T-helper 2 cell treated with Interferon-gamma antibody and Interleukin-4, amounts not matched to agents 5 μg/mL and 100 μg/mL, for 36 hours (primary cell): ENCODE measurements at regions not wholly inside any gene's neighbourhood (a gene's known extent, or its start where the extent isn't known, plus 50 kb on each side); places are given as distances from the start of the nearest gene placed in this dataset.

ENCODE experiments used
- DNase-seq: peaks from one replicate; pipeline ENCODE4 v3.0.0; 2021; ENCODE audit warnings: low spot score
- H3K27ac Mint-ChIP-seq: one replicate; pipeline ENCODE4 v1.8.0; 2021; ENCODE audit warnings: mild to moderate bottlenecking, mixed read lengths
- H3K27me3 Mint-ChIP-seq: one replicate; pipeline ENCODE4 v1.8.0; 2021; ENCODE audit warnings: low read depth, mixed read lengths
- H3K36me3 Mint-ChIP-seq: one replicate; pipeline ENCODE4 v1.8.0; 2021; ENCODE audit warnings: low read depth, mixed read lengths
- H3K4me1 Mint-ChIP-seq: one replicate; pipeline ENCODE4 v1.8.0; 2021; ENCODE audit warnings: low read depth, mixed read lengths
- H3K4me3 Mint-ChIP-seq: one replicate; pipeline ENCODE4 v1.8.0; 2022; ENCODE audit warnings: mild to moderate bottlenecking, moderate library complexity, mixed read lengths
- H3K9me3 Mint-ChIP-seq: one replicate; pipeline ENCODE4 v1.8.0; 2021; ENCODE audit warnings: mixed read lengths

DNA sequence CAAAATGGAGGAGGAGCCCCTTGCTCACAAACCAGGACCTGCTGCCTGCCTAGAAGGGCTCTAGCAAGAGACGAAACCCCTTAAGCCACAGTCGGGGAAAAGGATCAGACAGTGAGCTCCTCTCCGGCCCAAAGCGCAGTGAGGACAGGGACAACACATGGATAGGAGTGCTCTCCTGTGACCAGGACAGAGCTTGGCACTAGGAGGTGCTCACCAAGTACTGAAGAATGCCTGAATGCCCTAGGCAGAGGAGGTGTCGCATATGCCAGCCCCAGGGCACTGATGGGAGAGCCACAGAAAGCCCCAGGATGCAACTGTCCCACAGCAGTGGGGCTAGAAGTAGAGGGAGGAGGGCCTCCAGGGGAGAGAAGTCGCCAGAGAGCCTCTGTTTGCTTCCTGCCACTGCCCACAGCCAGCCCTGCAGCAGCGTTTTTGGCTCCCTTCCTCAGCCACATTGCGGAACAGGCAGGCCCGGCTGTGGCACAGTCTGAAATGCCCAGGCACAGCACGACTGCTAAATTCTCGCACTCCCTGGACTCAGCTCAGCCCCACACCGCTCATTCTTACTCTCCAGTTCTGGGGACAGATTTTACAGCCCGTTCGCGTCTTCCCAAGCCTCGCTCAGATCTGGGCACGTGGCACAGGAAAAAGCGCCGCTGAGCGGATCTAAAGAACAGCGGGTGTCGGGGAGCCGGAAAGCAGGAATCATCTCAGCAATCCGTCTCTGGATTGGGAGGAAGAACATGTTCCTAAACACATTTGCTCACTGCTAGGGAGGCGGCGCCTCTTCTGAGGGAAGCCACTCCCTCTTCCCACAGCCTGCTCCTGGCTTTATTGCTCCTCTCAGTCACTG, 98.7 kb upstream of the POU3F3 start:
- H3K27ac Mint-ChIP-seq: no peak overlapping the region
- H3K36me3 Mint-ChIP-seq: no peaks in the 10 kb centered on the region
- DNase-seq: no peak
- H3K4me1 Mint-ChIP-seq: no peaks in the 10 kb centered on the region
- no peak overlapping the region for H3K4me3 Mint-ChIP-seq
- H3K9me3 Mint-ChIP-seq: no peaks in the 10 kb centered on the region
- peaks cover 2% of the 10 kb centered on the region for H3K27me3 Mint-ChIP-seq

DNA sequence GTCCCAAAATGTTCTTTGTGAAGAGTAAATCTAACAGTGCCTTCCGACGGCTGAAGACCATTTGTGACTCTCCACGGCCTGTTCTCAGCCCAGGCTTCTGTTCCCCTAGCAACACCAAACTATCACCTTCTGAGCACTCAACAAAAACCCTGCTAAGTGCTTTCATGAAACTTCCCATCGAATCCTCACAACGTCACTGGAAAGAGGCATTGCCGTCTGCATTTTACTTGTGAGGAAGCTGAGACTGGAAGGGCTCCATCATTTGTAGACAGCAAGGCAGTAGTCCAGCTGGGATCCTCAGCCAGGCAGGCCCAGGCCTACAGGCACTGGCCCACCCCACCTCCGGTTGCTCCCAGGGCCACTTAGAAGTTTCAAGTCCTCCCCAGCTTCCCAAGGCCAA, 97.8 kb upstream of the POU3F3 start:
- Mint-ChIP-seq H3K36me3 (no peaks in the 10 kb centered on the region), H3K9me3 (no peaks in the 10 kb centered on the region), H3K4me3 (no peak overlapping the region), H3K4me1 (no peaks in the 10 kb centered on the region), H3K27ac (no peak overlapping the region), H3K27me3 (peaks cover 2% of the 10 kb centered on the region)
- no peak for DNase-seq

DNA sequence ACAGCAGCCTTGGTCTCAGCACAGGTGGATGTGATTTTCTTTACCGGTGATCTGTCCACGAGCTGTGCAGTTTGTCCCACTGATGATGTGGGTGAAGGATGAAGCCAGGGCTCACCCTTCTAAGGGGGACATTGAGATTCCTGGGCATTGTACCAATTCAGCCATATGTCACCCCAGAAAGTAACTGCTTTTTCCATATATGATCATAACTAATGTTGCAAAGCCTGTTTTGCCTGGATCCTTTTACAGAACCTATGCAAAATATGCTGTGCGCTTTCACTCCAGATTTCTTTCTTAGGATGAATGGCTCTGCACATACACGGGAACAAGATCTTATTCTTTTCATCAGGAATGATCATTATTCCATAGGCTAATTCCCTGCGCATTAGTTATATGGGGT, 96.9 kb upstream of the POU3F3 start:
- H3K4me1 Mint-ChIP-seq: no peaks in the 10 kb centered on the region
- DNase-seq: no peak
- no peaks in the 10 kb centered on the region for H3K9me3 Mint-ChIP-seq
- H3K4me3 Mint-ChIP-seq: no peak overlapping the region
- H3K27me3 Mint-ChIP-seq: peaks cover 2% of the 10 kb centered on the region
- H3K36me3 Mint-ChIP-seq: no peaks in the 10 kb centered on the region
- no peak overlapping the region for H3K27ac Mint-ChIP-seq

DNA sequence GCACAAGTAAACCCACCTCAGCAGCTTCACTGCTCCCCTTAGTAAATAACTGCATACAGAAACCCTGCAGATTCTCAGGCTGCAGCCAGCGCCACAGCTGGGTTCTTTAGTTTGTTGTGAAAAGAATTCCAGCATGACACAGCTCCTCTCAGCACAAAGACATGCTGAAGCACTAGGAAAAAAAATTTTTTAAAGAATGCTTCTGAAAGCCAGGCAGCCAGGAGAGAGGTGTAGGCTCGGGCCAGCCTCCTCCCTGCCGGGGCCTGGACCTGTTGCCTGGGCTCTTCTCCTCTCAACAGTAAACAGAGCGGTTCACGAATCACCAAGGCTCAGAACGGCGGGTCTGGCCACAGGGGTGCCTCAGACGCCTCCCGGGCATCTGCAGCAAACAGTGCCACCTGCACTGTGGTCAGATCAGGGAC, 95.7 kb upstream of the POU3F3 start:
- no peaks in the 10 kb centered on the region for H3K4me1 Mint-ChIP-seq
- H3K27me3 Mint-ChIP-seq: peaks cover 2% of the 10 kb centered on the region
- no peak overlapping the region for H3K4me3 Mint-ChIP-seq
- no peaks in the 10 kb centered on the region for H3K36me3 Mint-ChIP-seq
- H3K9me3 Mint-ChIP-seq: no peaks in the 10 kb centered on the region
- DNase-seq: no peak
- H3K27ac Mint-ChIP-seq: no peak overlapping the region

DNA sequence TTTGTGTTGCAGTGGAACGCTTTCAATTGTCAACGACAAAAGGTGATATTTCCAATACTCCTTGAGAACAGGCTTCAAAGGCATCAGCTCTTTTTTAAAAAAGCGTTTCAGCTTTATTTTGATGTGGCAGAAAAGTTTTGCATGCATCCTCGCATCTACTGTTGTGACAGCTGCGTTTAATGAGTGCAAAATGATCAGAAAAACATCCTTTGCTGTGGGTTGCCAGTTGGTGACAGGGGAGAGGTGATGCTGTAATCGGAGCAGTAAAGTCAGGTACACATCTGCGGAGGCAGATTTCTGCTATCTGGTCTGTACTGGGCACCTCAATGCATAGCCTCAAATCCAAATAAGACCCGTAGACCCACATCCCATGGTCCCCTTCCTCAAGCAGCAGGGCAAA, 91.9 kb upstream of the POU3F3 start:
- no peaks in the 10 kb centered on the region for H3K4me1 Mint-ChIP-seq

DNA sequence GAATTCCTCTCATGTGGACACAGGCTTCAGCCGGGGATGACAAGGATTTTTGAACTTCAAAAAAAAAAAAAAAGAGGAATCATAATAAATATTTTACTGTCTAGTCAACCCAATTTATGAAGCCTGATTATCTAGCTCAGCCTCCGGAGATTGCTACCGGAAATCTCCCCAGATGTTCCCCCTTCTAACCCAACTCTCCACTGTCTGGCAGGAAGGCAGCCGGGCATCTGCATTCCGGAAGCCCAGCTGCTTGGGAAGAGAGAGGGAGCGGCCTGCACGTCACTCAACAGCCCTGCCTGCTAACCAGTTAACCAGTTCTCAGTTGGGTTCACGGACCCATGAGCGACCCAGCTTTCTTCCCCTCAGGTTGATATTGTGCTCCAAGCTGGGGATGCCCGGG, 87.2 kb upstream of the POU3F3 start:
- DNase-seq: no peak
- Mint-ChIP-seq H3K27ac (no peak overlapping the region), H3K27me3 (no peaks in the 10 kb centered on the region), H3K4me1 (no peaks in the 10 kb centered on the region), H3K36me3 (no peaks in the 10 kb centered on the region), H3K9me3 (no peaks in the 10 kb centered on the region), H3K4me3 (no peak overlapping the region)

More for the DNA sequence above, 91.9 kb upstream of the POU3F3 start:
- Mint-ChIP-seq H3K27me3 (no peaks in the 10 kb centered on the region), H3K27ac (no peak overlapping the region), H3K4me3 (no peak overlapping the region), H3K36me3 (no peaks in the 10 kb centered on the region), H3K9me3 (no peaks in the 10 kb centered on the region)
- DNase-seq: no peak

DNA sequence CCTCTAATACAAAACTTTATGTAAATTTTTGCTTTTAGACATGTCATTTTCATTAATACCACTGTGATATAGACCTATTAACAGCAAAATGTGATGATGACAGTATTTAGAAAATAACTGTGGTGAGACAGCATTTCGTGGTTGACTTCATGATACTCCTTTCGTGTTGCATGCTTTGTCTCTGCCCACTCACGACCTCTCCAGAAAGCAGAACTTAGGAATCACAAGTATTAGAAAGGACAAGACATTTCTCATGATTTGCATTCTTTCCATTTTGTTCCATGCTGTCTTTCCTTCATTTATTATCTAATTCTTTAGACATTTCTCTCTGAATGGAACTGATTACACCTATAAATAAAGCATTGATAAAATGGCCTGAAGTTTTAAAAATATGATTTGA, 85.2 kb upstream of the POU3F3 start:
- no peaks in the 10 kb centered on the region for H3K36me3 Mint-ChIP-seq
- no peak overlapping the region for H3K4me3 Mint-ChIP-seq
- no peak for DNase-seq
- no peaks in the 10 kb centered on the region for H3K9me3 Mint-ChIP-seq
- no peaks in the 10 kb centered on the region for H3K4me1 Mint-ChIP-seq
- no peaks in the 10 kb centered on the region for H3K27me3 Mint-ChIP-seq
- no peak overlapping the region for H3K27ac Mint-ChIP-seq

DNA sequence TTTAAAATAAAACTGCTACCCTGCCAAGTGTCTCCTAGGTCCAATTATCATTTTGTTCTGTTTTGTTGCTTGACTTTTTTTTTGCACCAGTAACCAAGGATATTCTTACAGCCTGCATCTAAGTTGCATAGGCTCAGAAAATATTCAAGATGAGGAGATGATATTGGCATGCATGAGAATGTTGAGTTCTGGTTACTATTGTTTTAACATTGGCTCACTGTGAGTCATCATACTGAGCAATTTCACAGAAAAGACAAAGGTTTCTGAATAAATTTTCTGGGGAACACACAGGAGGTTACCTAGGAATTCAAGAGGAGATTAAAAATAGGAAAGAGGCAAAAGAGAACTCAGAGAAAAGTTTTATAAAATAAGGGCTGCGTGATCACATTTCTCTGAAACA, 84.8 kb upstream of the POU3F3 start:
- DNase-seq: no peak
- no peak overlapping the region for H3K4me3 Mint-ChIP-seq

DNA sequence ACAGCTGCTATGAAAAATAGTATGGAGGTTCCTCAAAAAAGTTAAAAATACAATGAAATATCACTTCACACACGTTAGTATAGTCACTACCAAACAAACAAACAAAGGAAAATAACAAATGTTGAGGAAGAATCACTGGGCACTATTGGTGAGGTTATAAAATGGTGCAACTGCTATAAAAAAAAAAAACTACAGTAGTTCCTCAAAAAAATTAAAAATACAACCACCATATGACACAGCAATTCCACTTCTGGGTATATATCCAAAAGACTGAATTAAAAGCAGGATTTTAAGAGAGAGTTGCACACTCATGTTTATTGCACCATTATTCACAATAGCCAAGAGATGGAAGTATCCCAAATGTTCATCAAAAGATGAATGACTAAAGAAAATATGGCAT, 80.9 kb upstream of the POU3F3 start:
- Mint-ChIP-seq H3K4me3 (no peak overlapping the region), H3K27me3 (no peaks in the 10 kb centered on the region), H3K9me3 (no peaks in the 10 kb centered on the region), H3K4me1 (no peaks in the 10 kb centered on the region), H3K36me3 (no peaks in the 10 kb centered on the region), H3K27ac (no peak overlapping the region)
- no peak for DNase-seq

More for the DNA sequence above, 84.8 kb upstream of the POU3F3 start:
- Mint-ChIP-seq H3K27ac (no peak overlapping the region), H3K9me3 (no peaks in the 10 kb centered on the region), H3K36me3 (no peaks in the 10 kb centered on the region), H3K4me1 (no peaks in the 10 kb centered on the region), H3K27me3 (no peaks in the 10 kb centered on the region)

DNA sequence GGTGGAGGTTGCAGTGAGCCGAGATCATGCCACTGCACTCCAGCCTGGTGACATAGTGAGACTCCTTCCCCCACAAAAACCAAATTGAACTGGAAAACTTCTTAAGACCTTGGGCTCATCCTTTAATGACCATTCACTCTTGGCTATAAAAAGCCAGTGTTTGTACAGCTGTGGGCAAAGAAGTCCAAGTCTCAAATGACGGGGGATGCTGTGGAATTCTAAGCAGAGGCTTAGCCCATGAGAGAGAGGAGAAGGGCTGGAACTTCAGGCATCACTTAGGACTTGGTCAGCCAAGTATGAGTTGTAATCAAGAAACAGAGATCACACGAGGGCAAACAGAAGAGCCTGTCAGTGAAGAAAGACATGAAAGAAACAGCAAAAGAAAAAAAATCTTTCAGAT, 79.3 kb upstream of the POU3F3 start:
- H3K27ac Mint-ChIP-seq: no peak overlapping the region
- no peak for DNase-seq

DNA sequence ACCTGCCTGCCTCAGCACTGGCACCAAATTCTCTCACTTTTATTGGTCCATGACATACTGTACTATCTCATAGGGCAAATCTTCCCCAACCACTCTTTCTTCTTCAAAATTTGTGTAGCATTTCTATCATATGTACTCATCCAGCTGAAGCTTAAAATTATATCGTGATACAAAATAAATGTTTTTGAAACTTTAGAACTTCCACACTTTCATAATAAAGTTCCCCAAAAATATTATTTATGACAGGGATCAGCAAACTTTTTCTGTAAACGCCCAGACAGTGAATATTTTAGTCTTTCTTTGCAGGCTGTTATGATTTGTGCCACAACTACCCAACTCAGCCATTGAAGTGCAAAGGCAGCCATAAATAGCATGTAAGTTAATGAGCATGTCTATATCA, 76.2 kb upstream of the POU3F3 start:
- Mint-ChIP-seq H3K27ac (no peak overlapping the region), H3K4me3 (no peak overlapping the region), H3K9me3 (no peaks in the 10 kb centered on the region), H3K36me3 (no peaks in the 10 kb centered on the region), H3K4me1 (no peaks in the 10 kb centered on the region), H3K27me3 (no peaks in the 10 kb centered on the region)
- no peak for DNase-seq

More for the DNA sequence above, 79.3 kb upstream of the POU3F3 start:
- Mint-ChIP-seq H3K4me3 (no peak overlapping the region), H3K9me3 (no peaks in the 10 kb centered on the region), H3K36me3 (no peaks in the 10 kb centered on the region), H3K27me3 (no peaks in the 10 kb centered on the region), H3K4me1 (no peaks in the 10 kb centered on the region)

DNA sequence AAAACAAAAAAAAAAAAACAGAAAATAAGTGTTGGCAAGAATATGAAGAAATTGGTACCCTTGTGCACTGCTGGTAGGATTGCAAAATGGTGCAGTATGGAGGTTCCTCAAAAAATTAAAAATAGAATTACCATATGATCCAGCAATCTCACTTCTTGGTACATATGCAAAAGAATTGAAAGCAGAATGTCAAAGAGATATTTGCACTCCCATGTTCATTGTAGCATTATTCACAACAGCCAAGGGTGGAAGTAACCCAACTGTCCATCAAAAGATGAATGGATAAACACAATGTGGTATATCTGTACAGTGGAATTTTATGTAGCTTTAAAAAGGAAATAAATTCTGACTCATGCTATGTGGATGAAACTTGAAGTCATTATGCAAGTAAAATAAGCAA, 72.8 kb upstream of the POU3F3 start:
- H3K27me3 Mint-ChIP-seq: no peaks in the 10 kb centered on the region
- no peaks in the 10 kb centered on the region for H3K36me3 Mint-ChIP-seq
- DNase-seq: no peak

DNA sequence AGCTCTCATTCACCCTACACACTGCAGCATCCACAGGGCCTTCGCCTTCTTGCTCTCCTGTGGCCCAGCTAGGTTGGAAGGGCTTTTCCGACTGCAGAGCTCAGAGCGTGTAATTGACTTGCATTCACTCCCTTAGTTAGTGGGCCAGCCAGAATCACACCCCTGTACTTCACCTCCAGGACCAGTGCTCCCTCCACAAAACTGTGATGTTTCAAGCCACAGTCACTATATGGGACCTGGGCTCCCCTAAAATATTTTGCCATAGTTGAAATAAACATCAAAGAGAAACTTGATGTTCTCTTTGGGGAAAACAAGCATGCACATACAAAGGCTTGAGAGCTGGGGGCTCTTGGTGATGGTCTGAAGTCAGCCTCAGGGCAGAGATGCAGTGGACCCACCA, 69.7 kb upstream of the POU3F3 start:
- no peaks in the 10 kb centered on the region for H3K9me3 Mint-ChIP-seq
- H3K4me3 Mint-ChIP-seq: no peak overlapping the region
- H3K4me1 Mint-ChIP-seq: no peaks in the 10 kb centered on the region
- no peaks in the 10 kb centered on the region for H3K36me3 Mint-ChIP-seq
- no peak for DNase-seq
- H3K27me3 Mint-ChIP-seq: no peaks in the 10 kb centered on the region
- H3K27ac Mint-ChIP-seq: no peak overlapping the region

More for the DNA sequence above, 72.8 kb upstream of the POU3F3 start:
- H3K27ac Mint-ChIP-seq: no peak overlapping the region
- no peak overlapping the region for H3K4me3 Mint-ChIP-seq
- H3K9me3 Mint-ChIP-seq: no peaks in the 10 kb centered on the region
- no peaks in the 10 kb centered on the region for H3K4me1 Mint-ChIP-seq

DNA sequence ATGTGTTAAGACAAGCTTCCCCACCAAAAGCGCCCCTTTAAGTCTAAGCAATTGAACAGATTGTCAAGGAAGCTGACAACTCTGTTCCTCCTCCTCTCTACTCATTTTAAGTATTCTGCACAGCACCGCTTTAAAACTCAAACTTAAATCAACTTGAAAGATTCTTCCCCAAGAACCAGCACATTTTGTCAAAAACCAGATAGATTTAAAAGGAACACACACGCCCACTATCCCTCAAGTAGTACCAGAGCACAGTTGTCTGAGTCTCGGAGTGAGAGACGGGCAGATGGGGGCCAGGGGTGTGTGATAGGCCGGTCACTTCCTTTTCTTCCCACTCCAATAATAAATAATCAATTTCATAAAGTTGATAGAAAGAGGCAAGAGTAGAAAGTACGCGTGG, 67.7 kb upstream of the POU3F3 start:
- no peak for DNase-seq
- H3K27ac Mint-ChIP-seq: no peak overlapping the region
- no peaks in the 10 kb centered on the region for H3K36me3 Mint-ChIP-seq
- no peaks in the 10 kb centered on the region for H3K4me1 Mint-ChIP-seq
- no peaks in the 10 kb centered on the region for H3K27me3 Mint-ChIP-seq
- H3K4me3 Mint-ChIP-seq: no peak overlapping the region
- no peaks in the 10 kb centered on the region for H3K9me3 Mint-ChIP-seq

DNA sequence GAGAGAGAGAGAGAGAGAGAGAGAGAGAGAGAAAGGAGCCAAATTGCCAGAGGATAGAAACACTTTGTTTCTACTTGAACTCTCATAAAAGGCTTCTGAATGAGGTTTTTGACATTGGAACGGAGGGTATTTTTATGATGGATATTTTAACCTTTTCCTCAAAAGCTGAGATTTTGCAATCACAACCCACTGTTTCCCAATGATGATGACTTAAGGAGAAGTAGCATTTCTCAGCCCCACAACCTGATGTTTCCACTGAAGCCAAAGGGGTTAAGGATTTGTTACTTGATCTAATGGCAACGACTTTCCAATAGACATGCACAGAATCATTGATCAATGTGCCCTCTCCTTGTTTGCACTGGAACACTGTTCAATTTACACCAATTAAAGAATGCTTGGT, 67.1 kb upstream of the POU3F3 start:
- no peak overlapping the region for H3K27ac Mint-ChIP-seq
- no peaks in the 10 kb centered on the region for H3K9me3 Mint-ChIP-seq
- no peaks in the 10 kb centered on the region for H3K27me3 Mint-ChIP-seq
- no peaks in the 10 kb centered on the region for H3K36me3 Mint-ChIP-seq
- no peaks in the 10 kb centered on the region for H3K4me1 Mint-ChIP-seq
- no peak overlapping the region for H3K4me3 Mint-ChIP-seq
- no peak for DNase-seq
